OCI-LY1 (cell line): ENCODE measurements at regions not wholly inside any gene's neighbourhood (a gene's known extent, or its start where the extent isn't known, plus 50 kb on each side); places are given as distances from the start of the nearest gene placed in this dataset.

Experiments
- H2AFZ ChIP-seq: fragments of 200-600 bp; sonication (generic), shearing (Covaris generic); 2 replicates; pipeline ENCODE4 v1.6.0; 2014; ENCODE audit warnings: antibody characterized with exemption, mild to moderate bottlenecking, low read length
- H3F3A ChIP-seq: fragments of 200-600 bp; sonication (generic), shearing (Covaris generic); 2 replicates; pipeline ENCODE4 v1.6.0; 2014; ENCODE audit warnings: mild to moderate bottlenecking, antibody characterized with exemption, low read length, moderate library complexity; ENCODE audit not compliant: insufficient read depth
- H3K27ac ChIP-seq: fragments of 200-600 bp; sonication (generic); 2 replicates; pipeline ENCODE4 v1.5.1; 2014; ENCODE audit warnings: low read length, mixed run types, mild to moderate bottlenecking, low read depth; ENCODE audit not compliant: poor library complexity, severe bottlenecking
- H3K27me3 ChIP-seq: fragments of 200-600 bp; sonication (generic); 2 replicates; pipeline ENCODE4 v1.6.0; 2014; ENCODE audit warnings: antibody characterized with exemption, mild to moderate bottlenecking, low read length, moderate library complexity; ENCODE audit not compliant: insufficient read depth
- H3K36me3 ChIP-seq: fragments of 200-600 bp; sonication (generic); 2 replicates; pipeline ENCODE4 v1.6.1; 2014; ENCODE audit warnings: mild to moderate bottlenecking, antibody characterized with exemption, low read length, moderate library complexity, mixed read lengths; ENCODE audit not compliant: insufficient read depth
- H3K4me1 ChIP-seq: fragments of 200-600 bp; sonication (generic); 2 replicates; pipeline ENCODE4 v1.5.1; 2014; ENCODE audit warnings: mild to moderate bottlenecking, low read length, moderate library complexity; ENCODE audit not compliant: insufficient read depth, severe bottlenecking
- H3K4me2 ChIP-seq: fragments of 200-600 bp; sonication (generic), shearing (Covaris generic); 2 replicates; pipeline ENCODE4 v1.6.1; 2014; ENCODE audit warnings: low read length
- H3K4me3 ChIP-seq: fragments of 200-600 bp; sonication (generic); 2 replicates; pipeline ENCODE4 v1.5.1; 2014; ENCODE audit warnings: low read length, low read depth, mild to moderate bottlenecking, mixed read lengths; ENCODE audit not compliant: poor library complexity, severe bottlenecking
- H3K79me2 ChIP-seq: fragments of 200-600 bp; shearing (Covaris generic); 2 replicates; pipeline ENCODE4 v1.6.1; 2016; ENCODE audit warnings: mixed run types, low read length, mixed read lengths; ENCODE audit not compliant: insufficient read depth
- H3K9ac ChIP-seq: fragments of 200-600 bp; sonication (generic), shearing (Covaris generic); 2 replicates; pipeline ENCODE4 v1.6.1; 2014; ENCODE audit warnings: mild to moderate bottlenecking, low read length, mixed read lengths
- H3K9me2 ChIP-seq: fragments of 200-600 bp; sonication (generic), shearing (Covaris generic); 2 replicates; pipeline ENCODE4 v1.6.1; 2014; ENCODE audit warnings: low read depth, mild to moderate bottlenecking, low read length, mixed read lengths
- H3K9me3 ChIP-seq: fragments of 200-600 bp; shearing (Covaris generic); 2 replicates; pipeline ENCODE4 v1.6.1; 2014; ENCODE audit warnings: low read length, mixed read lengths
- H4K20me1 ChIP-seq: fragments of 200-600 bp; sonication (generic), shearing (Covaris generic); 2 replicates; pipeline ENCODE4 v1.6.0; 2016; ENCODE audit warnings: mild to moderate bottlenecking, low read length; ENCODE audit not compliant: insufficient read depth
- CTCF ChIP-seq: fragments of 200-600 bp; sonication (generic), shearing (Covaris generic); IDR thresholded peaks from 2 replicates; pipeline ENCODE4 v1.5.1; 2017; ENCODE audit warnings: mild to moderate bottlenecking, antibody characterized with exemption, low read length, moderate library complexity, mixed read lengths
- EZH2 ChIP-seq: fragments of 200-600 bp; sonication (generic), shearing (Covaris generic); IDR thresholded peaks from 2 replicates; pipeline ENCODE4 v1.8.0; 2017; ENCODE audit warnings: borderline replicate concordance, mixed run types, mild to moderate bottlenecking, antibody characterized with exemption, low read length, moderate library complexity, mixed read lengths

DNA sequence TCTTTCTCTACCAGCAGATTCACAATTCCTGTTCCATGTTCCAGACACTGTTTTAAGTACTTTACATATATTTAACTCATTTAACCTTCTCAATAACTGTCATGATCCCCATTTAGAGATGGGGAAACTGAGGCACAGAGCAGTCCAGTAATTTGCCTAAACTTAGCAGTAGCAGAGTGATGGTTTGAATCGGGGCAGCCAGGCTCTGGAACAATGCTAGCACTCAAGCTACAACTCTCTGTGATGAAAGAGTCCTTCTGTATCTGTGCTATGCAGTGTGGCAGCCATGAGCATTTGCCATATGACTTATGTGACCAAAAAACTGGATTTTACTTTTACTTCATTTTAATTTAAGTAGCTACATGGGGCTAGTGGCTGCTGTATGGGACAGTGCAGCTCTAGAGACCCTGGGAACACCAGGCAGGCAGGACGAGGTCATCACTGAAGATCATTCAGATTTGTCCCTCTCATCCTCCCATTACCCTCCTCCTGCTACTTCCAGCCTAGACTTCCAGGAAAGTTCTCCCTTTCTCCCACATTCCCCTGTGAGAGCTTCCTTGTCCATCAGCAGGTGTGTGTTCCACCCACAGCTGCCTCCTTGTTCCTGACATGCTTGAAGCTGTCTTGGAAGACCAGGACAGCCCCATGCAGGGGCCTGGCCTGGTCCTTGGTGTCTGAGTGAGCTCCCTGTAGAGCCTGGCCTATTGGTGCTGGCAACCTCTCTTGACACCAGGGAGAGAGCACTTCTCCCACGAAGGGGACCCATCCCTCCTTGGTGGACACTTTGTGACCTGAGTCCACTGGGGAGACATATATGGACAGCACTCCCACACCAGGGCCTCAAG lies 157.0 kb downstream of the MRPL14 start:
- no peak overlapping the region for H3K27ac ChIP-seq
- H3K36me3 ChIP-seq = no peaks in the 10 kb centered on the region
- H3K9ac ChIP-seq = no peak overlapping the region
- no peak for TF ChIP-seq EZH2
- no peak for TF ChIP-seq CTCF
- no peaks in the 10 kb centered on the region for H3K79me2 ChIP-seq
- H3K4me1 ChIP-seq = no peaks in the 10 kb centered on the region
- no peak overlapping the region for H3K4me2 ChIP-seq
- H3K9me3 ChIP-seq = no peaks in the 10 kb centered on the region
- H3K4me3 ChIP-seq = no peak overlapping the region
- no peaks in the 10 kb centered on the region for H3K9me2 ChIP-seq
- H2AFZ ChIP-seq = no peak overlapping the region
- no peaks in the 10 kb centered on the region for H3F3A ChIP-seq
- H3K27me3 ChIP-seq = no peaks in the 10 kb centered on the region
- H4K20me1 ChIP-seq = no peaks in the 10 kb centered on the region

DNA sequence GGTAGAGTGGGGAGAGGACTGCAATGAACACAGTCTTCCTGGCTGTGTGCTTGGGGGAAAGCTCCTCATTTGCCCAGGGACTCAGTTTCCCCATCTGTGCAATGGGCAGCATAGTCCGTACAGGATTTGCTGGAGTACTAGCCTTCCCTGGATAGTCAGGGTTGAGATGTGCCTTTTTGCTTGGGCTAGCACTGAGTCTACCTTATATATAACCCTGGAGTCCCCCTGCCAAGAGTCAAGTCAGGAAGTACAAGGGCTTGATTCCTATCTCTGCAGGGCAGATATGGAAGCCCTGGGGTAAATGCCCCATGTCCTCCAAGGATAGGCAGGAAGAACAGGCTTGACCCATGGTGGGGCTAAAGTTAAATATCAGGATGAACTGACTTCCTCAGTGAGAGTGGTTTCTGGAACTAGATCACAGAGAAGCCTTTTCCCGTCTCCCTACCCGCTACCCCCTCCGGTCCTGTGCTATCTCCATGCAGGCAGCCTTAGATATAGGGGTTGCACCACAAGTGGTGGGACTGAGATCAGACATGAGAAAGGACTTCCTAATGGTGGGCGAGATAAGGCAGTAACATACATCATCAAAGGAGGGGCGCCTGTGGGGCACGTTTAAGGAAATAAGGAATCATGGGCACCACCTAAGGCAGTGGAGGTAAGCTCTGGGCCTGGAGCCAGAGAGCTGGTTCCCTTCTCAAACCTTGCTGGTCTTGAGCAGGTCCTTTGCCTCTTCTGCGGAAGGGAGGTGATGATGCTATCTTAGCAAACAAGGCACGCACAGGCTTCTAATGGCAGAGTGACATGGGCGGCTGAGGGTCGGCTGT lies 157.9 kb downstream of the MRPL14 start:
- Histone ChIP-seq H4K20me1 (no peaks in the 10 kb centered on the region), H3K9me3 (no peaks in the 10 kb centered on the region), H3F3A (no peaks in the 10 kb centered on the region), H3K36me3 (no peaks in the 10 kb centered on the region), H3K4me2 (no peak overlapping the region), H3K79me2 (no peaks in the 10 kb centered on the region), H2AFZ (no peak overlapping the region), H3K4me3 (no peak overlapping the region), H3K4me1 (no peaks in the 10 kb centered on the region), H3K9me2 (no peaks in the 10 kb centered on the region), H3K9ac (no peak overlapping the region), H3K27ac (no peak overlapping the region), H3K27me3 (no peaks in the 10 kb centered on the region)
- TF ChIP-seq CTCF = no peak
- TF ChIP-seq EZH2 = no peak

GRCh38 chr6:43968110-43968965 lies 158.9 kb downstream of the MRPL14 start:
- Histone ChIP-seq H3K9me3 (no peaks in the 10 kb centered on the region), H3K9ac (no peak overlapping the region), H3K79me2 (no peaks in the 10 kb centered on the region), H3K36me3 (no peaks in the 10 kb centered on the region), H3K27ac (no peak overlapping the region), H2AFZ (no peak overlapping the region), H4K20me1 (no peaks in the 10 kb centered on the region), H3K4me3 (no peak overlapping the region), H3K4me2 (no peak overlapping the region), H3K4me1 (no peaks in the 10 kb centered on the region), H3F3A (no peaks in the 10 kb centered on the region), H3K9me2 (no peaks in the 10 kb centered on the region), H3K27me3 (no peaks in the 10 kb centered on the region)
- no peak for TF ChIP-seq CTCF
- no peak for TF ChIP-seq EZH2
